HG03342 (cell line): ENCODE measurements at regions not wholly inside any gene's neighbourhood (a gene's known extent, or its start where the extent isn't known, plus 50 kb on each side); places are given as distances from the start of the nearest gene placed in this dataset.
"Not testable (repeated sequence)": the region's sequence is repeated elsewhere in the genome, so short reads cannot be mapped to it uniquely, and the experiment has no call there.

Experiments used
- ATAC-seq: cut with Tn5 transposase; IDR thresholded peaks from one replicate; pipeline ENCODE4 v1.9.1; 2021; ENCODE audit warnings: mild to moderate bottlenecking, moderate library complexity; ENCODE audit not compliant: unreplicated experiment

- ATAC-seq = no peak
Observed at GRCh38 chr1:58966103-58966916, 182.5 kb upstream of the JUN start.

- no peak for ATAC-seq
Observed at GRCh38 chr1:58966917-58967740, 183.3 kb upstream of the JUN start.

- peak; percentile 92 for ATAC-seq
Observed at GRCh38 chr1:58968360-58968952, 184.6 kb upstream of the JUN start.

- not testable (repeated sequence) for ATAC-seq
Observed at GRCh38 chr1:58969176-58969575, 185.3 kb upstream of the JUN start.

- ATAC-seq = no peak
Observed at GRCh38 chr1:58971629-58972140, 187.8 kb upstream of the JUN start.

- no peak for ATAC-seq
Observed at GRCh38 chr1:58975888-58976287, 192.0 kb upstream of the JUN start.

GRCh38 chr1:58976294-58976693 is 192.4 kb upstream of the JUN start:
- no peak for ATAC-seq

- ATAC-seq = no peak
Observed at GRCh38 chr1:58977598-58977997, 193.8 kb upstream of the JUN start.

GRCh38 chr1:58978096-58978495 is 194.2 kb upstream of the JUN start:
- ATAC-seq = no peak

- no peak for ATAC-seq
Observed at GRCh38 chr1:58979086-58979485, 195.2 kb upstream of the JUN start.

GRCh38 chr1:58979677-58980076 is 195.8 kb upstream of the JUN start:
- ATAC-seq = no peak

GRCh38 chr1:58981392-58981791 is 197.5 kb upstream of the JUN start:
- no peak for ATAC-seq

GRCh38 chr1:58982259-58982998 is 198.6 kb upstream of the JUN start:
- ATAC-seq = no peak

GRCh38 chr1:58983162-58983561 is 199.3 kb upstream of the JUN start:
- no peak for ATAC-seq

- no peak for ATAC-seq
Observed at GRCh38 chr1:58983633-58984245, 199.9 kb upstream of the JUN start.

GRCh38 chr1:58986996-58987767 is 203.3 kb upstream of the JUN start:
- ATAC-seq = no peak

GRCh38 chr1:58988752-58989151 is 204.9 kb upstream of the JUN start:
- no peak for ATAC-seq

GRCh38 chr1:58989845-58990244 is 206.0 kb upstream of the JUN start:
- ATAC-seq = no peak

GRCh38 chr1:58991305-58991704 is 207.5 kb upstream of the JUN start:
- ATAC-seq = no peak

GRCh38 chr1:58992643-58993042 is 208.8 kb upstream of the JUN start:
- no peak for ATAC-seq
